CD4-positive, alpha-beta T cell treated with Interleukin-15 for 1 hour (primary cell): ENCODE measurements at regions not wholly inside any gene's neighbourhood (a gene's known extent, or its start where the extent isn't known, plus 50 kb on each side); places are given as distances from the start of the nearest gene placed in this dataset.
"Not testable (repeated sequence)": the region's sequence is repeated elsewhere in the genome, so short reads cannot be mapped to it uniquely, and the experiment has no call there.

Experiments used
- DNase-seq: peaks from one replicate; pipeline ENCODE4 v3.0.0-alpha.2; 2020

- DNase-seq = not testable (repeated sequence)
Measured at GRCh38 chr1:120232834-120233660, 56.7 kb upstream of the SEC22B start.

DNA sequence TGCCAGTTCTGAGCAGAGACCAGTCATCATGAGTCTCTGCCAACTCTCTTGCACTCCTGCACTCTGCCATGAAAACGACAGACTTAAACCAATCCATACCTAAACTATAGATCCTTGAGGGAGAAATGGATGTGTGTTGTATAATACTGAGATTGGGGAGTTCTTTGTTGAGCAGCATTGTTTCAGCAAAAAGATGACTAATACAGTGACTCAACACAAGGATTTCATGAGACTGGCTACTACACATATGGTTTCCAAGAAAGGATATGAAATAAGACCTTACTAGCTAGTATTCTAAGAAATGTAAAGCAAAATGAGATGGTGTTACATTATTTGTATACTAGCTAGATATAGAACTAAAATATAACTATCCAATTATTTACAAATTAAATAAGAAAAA lies 53.5 kb upstream of the SEC22B start:
- not testable (repeated sequence) for DNase-seq
